ENCODE measurements at regions not wholly inside any gene's neighbourhood (a gene's known extent, or its start where the extent isn't known, plus 50 kb on each side); places are given as distances from the start of the nearest gene placed in this dataset.

DNA sequence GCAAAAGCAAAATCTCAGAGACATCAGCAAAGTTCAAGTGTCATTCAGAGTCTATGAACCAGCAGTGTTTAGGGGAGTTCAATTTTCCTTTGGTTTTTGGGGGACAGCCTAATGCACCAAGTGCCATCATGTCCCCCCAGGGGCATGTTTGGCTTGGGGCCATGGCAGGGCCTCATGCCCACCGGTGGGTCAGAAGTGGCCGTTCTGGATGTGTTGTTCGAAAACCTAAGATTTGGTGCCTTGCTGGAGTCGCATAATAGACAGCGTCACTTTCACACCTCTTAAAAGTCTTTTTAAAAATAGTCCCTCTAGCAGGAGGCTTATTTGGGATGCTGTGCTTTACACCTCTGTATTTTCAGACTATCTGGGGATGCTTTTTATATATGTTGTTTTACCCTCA is 250.1 kb downstream of the ZNF536 start:
- POLR2A ChIA-PET = interaction anchor here (1.0 kb wide), 1 partner anchor 85 kb away, joined by 3 read pairs; no protein-coding TSS in a partner anchor
- no peaks in the 10 kb centered on the region for H4K20me1 ChIP-seq (ENCODE audit: insufficient read depth, low read length)
- no peak overlapping the region for H3K27ac ChIP-seq (ENCODE audit: low read depth, low read length, poor library complexity, severe bottlenecking)
- no peaks in the 10 kb centered on the region for H3K36me3 ChIP-seq (ENCODE audit: insufficient read depth, low read length)
- BruUV-seq (replicated peaks) = no TSS peak
- H2AFZ ChIP-seq (ENCODE audit: low read length) = no peak overlapping the region
- H3K9me2 ChIP-seq (ENCODE audit: insufficient read depth, low read length) = no peaks in the 10 kb centered on the region
- TF ChIP-seq EZH2phosphoT487 (IDR thresholded peaks at IDR 0.05; ENCODE audit: borderline replicate concordance, low read depth, low read length) = no peak
- TF ChIP-seq, protein P1, sequence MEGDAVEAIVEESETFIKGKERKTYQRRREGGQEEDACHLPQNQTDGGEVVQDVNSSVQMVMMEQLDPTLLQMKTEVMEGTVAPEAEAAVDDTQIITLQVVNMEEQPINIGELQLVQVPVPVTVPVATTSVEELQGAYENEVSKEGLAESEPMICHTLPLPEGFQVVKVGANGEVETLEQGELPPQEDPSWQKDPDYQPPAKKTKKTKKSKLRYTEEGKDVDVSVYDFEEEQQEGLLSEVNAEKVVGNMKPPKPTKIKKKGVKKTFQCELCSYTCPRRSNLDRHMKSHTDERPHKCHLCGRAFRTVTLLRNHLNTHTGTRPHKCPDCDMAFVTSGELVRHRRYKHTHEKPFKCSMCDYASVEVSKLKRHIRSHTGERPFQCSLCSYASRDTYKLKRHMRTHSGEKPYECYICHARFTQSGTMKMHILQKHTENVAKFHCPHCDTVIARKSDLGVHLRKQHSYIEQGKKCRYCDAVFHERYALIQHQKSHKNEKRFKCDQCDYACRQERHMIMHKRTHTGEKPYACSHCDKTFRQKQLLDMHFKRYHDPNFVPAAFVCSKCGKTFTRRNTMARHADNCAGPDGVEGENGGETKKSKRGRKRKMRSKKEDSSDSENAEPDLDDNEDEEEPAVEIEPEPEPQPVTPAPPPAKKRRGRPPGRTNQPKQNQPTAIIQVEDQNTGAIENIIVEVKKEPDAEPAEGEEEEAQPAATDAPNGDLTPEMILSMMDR (conservative IDR thresholded peaks at IDR 0.05; ENCODE audit: low read length) = no peak
- intact Hi-C loops (cut with micrococcal nuclease; ENCODE audit: unreplicated experiment) = no loop called here
- DNase-seq (ENCODE audit: low spot score) = no peak
- no peak overlapping the region for H3K4me3 ChIP-seq (ENCODE audit: low read depth, low read length, poor library complexity, severe bottlenecking)
- no peaks in the 10 kb centered on the region for H3K79me2 ChIP-seq (ENCODE audit: insufficient read depth, low read depth, low read length)
- no peak overlapping the region for H3K4me2 ChIP-seq (ENCODE audit: low read length)
- CTCF ChIA-PET (ENCODE audit: unreplicated experiment) = no interaction called here
- H3K9me3 ChIP-seq (ENCODE audit: low read length) = 0 out of 2 replicates have a peak, but pooled peaks cover 5% of the 10 kb centered on the region
- H3K4me1 ChIP-seq (ENCODE audit: insufficient read depth, low read length, poor library complexity, severe bottlenecking) = no peaks in the 10 kb centered on the region

DNA sequence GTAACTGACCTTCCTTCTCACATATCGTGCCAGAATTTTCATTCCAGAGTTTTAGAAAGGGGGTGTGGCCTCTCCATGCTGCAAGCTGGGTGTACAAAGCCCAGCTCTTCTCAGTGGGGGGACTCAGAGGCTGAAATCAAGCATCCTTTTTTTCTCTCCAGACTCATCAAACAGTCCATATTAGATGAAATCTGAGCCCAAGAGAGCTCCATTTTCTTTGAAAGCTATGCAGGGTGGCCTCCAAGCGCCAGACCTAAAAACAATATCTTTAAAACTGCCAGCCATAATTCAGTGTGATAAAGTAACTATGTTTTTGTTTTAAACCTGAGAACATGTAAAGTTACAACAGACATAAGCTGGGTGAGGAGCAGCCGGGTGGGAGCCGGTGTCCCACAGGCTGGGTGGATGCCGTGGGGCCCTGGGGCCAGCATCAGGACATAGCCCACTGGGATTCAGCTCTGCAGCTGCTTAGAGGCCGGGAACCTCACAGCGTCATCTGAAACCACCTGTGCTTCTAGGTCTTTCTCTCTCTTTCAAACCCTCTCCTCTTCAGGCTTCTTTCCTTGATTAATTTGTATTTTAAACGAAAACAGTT is 249.2 kb downstream of the ZNF536 start:
- 0 out of 2 replicates have a peak, but pooled peaks cover 5% of the 10 kb centered on the region for H3K9me3 ChIP-seq (ENCODE audit: low read length)
- POLR2A ChIA-PET = interaction anchor here (1.0 kb wide), 1 partner anchor 84 kb away, joined by 3 read pairs; no protein-coding TSS in a partner anchor
- no peak overlapping the region for H3K4me3 ChIP-seq (ENCODE audit: low read depth, low read length, poor library complexity, severe bottlenecking)
- H3K27ac ChIP-seq (ENCODE audit: low read depth, low read length, poor library complexity, severe bottlenecking) = no peak overlapping the region
- H3K79me2 ChIP-seq (ENCODE audit: insufficient read depth, low read depth, low read length) = no peaks in the 10 kb centered on the region
- no peak overlapping the region for H3K4me2 ChIP-seq (ENCODE audit: low read length)
- TF ChIP-seq, protein P1 (conservative IDR thresholded peaks at IDR 0.05; ENCODE audit: low read length) = no peak
- no peak for TF ChIP-seq EZH2phosphoT487 (IDR thresholded peaks at IDR 0.05; ENCODE audit: borderline replicate concordance, low read depth, low read length)
- intact Hi-C loops (cut with micrococcal nuclease; ENCODE audit: unreplicated experiment) = no loop called here
- CTCF ChIA-PET (ENCODE audit: unreplicated experiment) = no interaction called here
- H3K4me1 ChIP-seq (ENCODE audit: insufficient read depth, low read length, poor library complexity, severe bottlenecking) = no peaks in the 10 kb centered on the region
- no peaks in the 10 kb centered on the region for H3K36me3 ChIP-seq (ENCODE audit: insufficient read depth, low read length)
- no TSS peak for BruUV-seq (replicated peaks)
- no peak overlapping the region for H2AFZ ChIP-seq (ENCODE audit: low read length)
- H3K9me2 ChIP-seq (ENCODE audit: insufficient read depth, low read length) = no peaks in the 10 kb centered on the region
- DNase-seq (ENCODE audit: low spot score) = no peak
- H4K20me1 ChIP-seq (ENCODE audit: insufficient read depth, low read length) = no peaks in the 10 kb centered on the region

DNA sequence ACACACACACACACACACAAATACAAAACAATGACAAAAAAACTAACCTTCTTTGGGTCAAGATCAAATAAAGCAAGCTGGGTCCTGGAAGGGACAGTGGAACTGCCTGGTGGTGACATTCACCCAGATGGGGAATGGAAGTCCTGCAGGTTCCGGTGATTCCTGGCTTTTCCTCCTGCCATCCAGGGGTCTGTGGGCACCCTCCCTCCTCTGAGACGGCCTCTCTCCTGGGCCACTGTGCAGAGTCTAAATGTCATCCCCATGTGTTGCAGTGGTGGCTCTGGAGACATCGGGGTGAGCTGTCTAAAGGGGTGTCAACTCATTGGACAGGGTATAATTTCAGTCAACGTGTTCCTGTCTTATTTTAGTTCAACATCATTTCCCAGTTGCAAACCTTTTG is 248.2 kb downstream of the ZNF536 start:
- Histone ChIP-seq H2AFZ (ENCODE audit: low read length) (no peak overlapping the region), H3K27ac (ENCODE audit: low read depth, low read length, poor library complexity, severe bottlenecking) (no peak overlapping the region), H3K4me2 (ENCODE audit: low read length) (no peak overlapping the region), H3K36me3 (ENCODE audit: insufficient read depth, low read length) (no peaks in the 10 kb centered on the region), H3K9me3 (ENCODE audit: low read length) (0 out of 2 replicates have a peak, but pooled peaks cover 5% of the 10 kb centered on the region), H4K20me1 (ENCODE audit: insufficient read depth, low read length) (no peaks in the 10 kb centered on the region), H3K4me3 (ENCODE audit: low read depth, low read length, poor library complexity, severe bottlenecking) (no peak overlapping the region), H3K4me1 (ENCODE audit: insufficient read depth, low read length, poor library complexity, severe bottlenecking) (no peaks in the 10 kb centered on the region), H3K79me2 (ENCODE audit: insufficient read depth, low read depth, low read length) (no peaks in the 10 kb centered on the region), H3K9me2 (ENCODE audit: insufficient read depth, low read length) (no peaks in the 10 kb centered on the region)
- DNase-seq (ENCODE audit: low spot score) = no peak
- no TSS peak for BruUV-seq (replicated peaks)
- intact Hi-C loops (cut with micrococcal nuclease; ENCODE audit: unreplicated experiment) = no loop called here
- ChIA-PET CTCF (ENCODE audit: unreplicated experiment) (no interaction called here), POLR2A (no interaction called here)
- no peak for TF ChIP-seq EZH2phosphoT487 (IDR thresholded peaks at IDR 0.05; ENCODE audit: borderline replicate concordance, low read depth, low read length)
- TF ChIP-seq, protein P1 (conservative IDR thresholded peaks at IDR 0.05; ENCODE audit: low read length) = no peak
